Tibial nerve (tissue), 4 donors: ENCODE measurements at regions not wholly inside any gene's neighbourhood (a gene's known extent, or its start where the extent isn't known, plus 50 kb on each side); places are given as distances from the start of the nearest gene placed in this dataset.

Source experiments
- DNase-seq, 2 donors: peaks; one replicate each; pipeline ENCODE4 v3.0.0-alpha.2; 2019; ENCODE audit warnings: low spot score in 2 of 2
- H3K27ac ChIP-seq, 4 donors: fragments of 200-600 bp; sonication (generic) in 3 of 4; one replicate each; pipeline ENCODE4 v1.5.1; 2017 to 2019; ENCODE audit warnings: mild to moderate bottlenecking in 1 of 4
- H3K27me3 ChIP-seq, 2 donors: fragments of 200-600 bp; sonication (generic) in 1 of 2; one replicate each; pipeline versions ENCODE4 v1.5.1 to v1.6.0; 2017 to 2019
- H3K36me3 ChIP-seq, 3 donors: fragments of 200-600 bp; sonication (generic); one replicate each; pipeline ENCODE4 v1.5.1; 2018 to 2019
- H3K4me1 ChIP-seq, 4 donors: fragments of 200-600 bp; sonication (generic) in 3 of 4; one replicate each; pipeline ENCODE4 v1.5.1; 2017 to 2019
- H3K4me3 ChIP-seq, 4 donors: fragments of 200-600 bp; sonication (generic) in 3 of 4; one replicate each; pipeline ENCODE4 v1.5.1; 2017 to 2019; ENCODE audit warnings: mild to moderate bottlenecking in 1 of 4, moderate library complexity in 1 of 4
- H3K9me3 ChIP-seq, 4 donors: fragments of 200-600 bp; sonication (generic) in 3 of 4; one replicate each; pipeline ENCODE4 v1.5.1; 2017 to 2019
- CTCF ChIP-seq, 5 experiments: fragments of 200-600 bp in 3 of 5; fragments of 450-650 bp in 2 of 5; sonication (generic) in 3 of 5; IDR thresholded peaks; one replicate each; pipeline ENCODE4 v1.5.1; 2016 to 2019; ENCODE audit warnings: antibody characterized with exemption in 5 of 5, mild to moderate bottlenecking in 3 of 5, moderate library complexity in 2 of 5
- EP300 ChIP-seq, 2 donors: sonication (generic); formaldehyde crosslinking; IDR thresholded peaks; one replicate each; pipeline ENCODE4 v1.6.1; 2017; ENCODE audit warnings: antibody characterized with exemption in 2 of 2, mild to moderate bottlenecking in 1 of 2
- POLR2A ChIP-seq, 2 donors: fragments of 450-650 bp; IDR thresholded peaks; one replicate each; pipeline ENCODE4 v1.6.1; 2017; ENCODE audit warnings: antibody characterized with exemption in 2 of 2, mild to moderate bottlenecking in 2 of 2, moderate library complexity in 2 of 2
- WGBS, 2 donors: methylation state at CpG; one replicate each; pipeline ENCODE4 v1.1.5; 2018; 5-methylcytosine and 5-hydroxymethylcytosine counted together

- no peak for DNase-seq
- Histone ChIP-seq H3K4me3 (no peak overlapping the region), H3K27me3 (no peaks in the 10 kb centered on the region), H3K4me1 (no peaks in the 10 kb centered on the region), H3K27ac (no peak overlapping the region), H3K9me3 (no peaks in the 10 kb centered on the region), H3K36me3 (no peaks in the 10 kb centered on the region)
- 83 to 88% methylated on average over 1 of the region's 1 CpG for WGBS, 2 donors
- TF ChIP-seq EP300 (IDR thresholded peaks at IDR 0.05) (no peak), CTCF (IDR thresholded peaks at IDR 0.05) (no peak), POLR2A (IDR thresholded peaks at IDR 0.05) (no peak)
Observed at GRCh38 chr1:192862271-192862670, 53.4 kb downstream of the RGS2 start.

DNA sequence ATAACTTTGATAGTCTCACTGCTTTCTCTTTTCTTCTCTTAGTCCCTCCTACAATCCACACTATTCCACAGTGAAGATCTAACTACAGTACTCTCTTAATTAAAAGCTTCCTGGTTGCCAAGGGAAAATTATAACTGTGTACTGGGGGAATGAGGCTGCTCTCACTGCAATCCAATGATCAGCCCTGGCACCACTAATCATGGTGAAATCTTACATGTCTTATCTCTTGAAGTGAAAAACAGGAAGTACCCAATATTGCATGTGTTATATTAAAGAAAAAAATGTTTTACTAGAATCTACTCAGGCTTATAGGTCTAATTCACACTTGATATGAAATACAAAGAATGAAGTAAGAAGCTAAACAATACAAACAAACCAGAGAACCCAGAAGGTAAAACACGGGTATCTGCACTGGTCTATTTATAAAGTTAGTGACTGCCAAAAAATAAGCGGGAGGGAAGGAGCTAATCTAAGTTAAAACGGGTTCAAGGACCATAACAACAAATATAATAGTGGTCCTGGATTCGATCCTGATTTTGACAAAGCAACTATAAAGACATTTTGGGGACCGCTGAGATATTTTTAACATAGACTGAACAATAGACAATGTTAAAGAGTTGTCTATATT lies 57.5 kb downstream of the RGS2 start:
- Histone ChIP-seq H3K4me1 (no peaks in the 10 kb centered on the region), H3K36me3 (no peaks in the 10 kb centered on the region), H3K27ac (no peak overlapping the region), H3K9me3 (no peaks in the 10 kb centered on the region), H3K27me3 (no peaks in the 10 kb centered on the region), H3K4me3 (no peak overlapping the region)
- WGBS, 2 donors = 71 to 75% methylated on average over 5 of the region's 5 CpGs
- no peak for TF ChIP-seq POLR2A (IDR thresholded peaks at IDR 0.05)
- no peak for TF ChIP-seq EP300 (IDR thresholded peaks at IDR 0.05)
- no peak for TF ChIP-seq CTCF (IDR thresholded peaks at IDR 0.05)
- no peak for DNase-seq

DNA sequence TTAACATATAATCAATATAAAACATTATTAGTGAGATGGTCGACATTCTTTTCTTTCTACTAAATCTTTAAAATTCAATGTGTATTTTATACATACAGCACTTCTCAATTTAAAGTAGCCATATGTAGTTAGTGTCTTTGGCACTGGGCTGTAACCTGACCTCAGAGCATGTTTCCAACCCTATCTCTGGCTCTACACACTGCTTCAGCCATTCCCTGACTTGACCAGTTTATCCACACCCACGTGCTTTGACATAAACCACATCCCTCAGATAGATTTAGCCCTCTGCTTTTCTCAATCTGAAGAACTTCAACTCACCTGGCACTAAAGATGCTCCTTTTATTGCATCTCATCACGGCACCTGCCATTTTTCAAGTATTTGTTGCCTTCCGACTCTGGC lies 58.3 kb downstream of the RGS2 start:
- H3K27ac ChIP-seq = no peak overlapping the region
- H3K27me3 ChIP-seq = no peaks in the 10 kb centered on the region
- no peaks in the 10 kb centered on the region for H3K36me3 ChIP-seq
- TF ChIP-seq CTCF (IDR thresholded peaks at IDR 0.05) (no peak), POLR2A (IDR thresholded peaks at IDR 0.05) (no peak), EP300 (IDR thresholded peaks at IDR 0.05) (no peak)
- DNase-seq = no peak
- H3K4me1 ChIP-seq = no peaks in the 10 kb centered on the region
- 82% methylated on average over 4 of the region's 4 CpGs for WGBS, 2 donors
- H3K4me3 ChIP-seq = no peak overlapping the region
- no peaks in the 10 kb centered on the region for H3K9me3 ChIP-seq

DNA sequence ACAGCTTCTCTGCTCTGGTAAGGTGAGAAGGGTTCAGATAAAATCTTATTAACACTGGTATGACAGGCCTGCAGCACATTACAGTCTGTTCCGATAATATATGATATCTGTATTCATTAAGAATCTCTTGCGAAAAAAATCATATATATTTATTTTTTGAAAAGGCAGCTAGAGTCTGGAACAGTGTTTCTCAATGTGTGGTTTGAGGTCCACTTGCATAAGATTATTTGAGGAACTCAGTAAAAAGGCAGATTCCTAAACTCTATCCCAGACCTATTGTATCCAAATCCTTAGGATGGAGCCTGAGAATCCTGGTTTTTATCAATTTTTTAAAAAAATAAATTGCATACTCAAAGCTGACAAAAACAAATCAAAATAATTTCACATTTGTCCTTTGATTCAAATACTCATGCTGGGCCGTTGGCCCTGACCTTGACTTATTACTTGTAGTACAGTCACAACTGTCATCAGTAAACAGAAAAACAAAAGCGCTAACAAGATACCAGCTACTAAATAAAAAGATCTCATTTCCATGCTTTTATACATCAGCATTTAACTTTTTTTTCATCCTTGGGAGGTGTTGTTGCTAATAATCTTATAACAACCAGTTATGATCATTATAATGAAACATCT lies 60.6 kb downstream of the RGS2 start:
- Histone ChIP-seq H3K9me3 (no peaks in the 10 kb centered on the region), H3K4me1 (no peaks in the 10 kb centered on the region), H3K27ac (no peak overlapping the region), H3K36me3 (no peaks in the 10 kb centered on the region), H3K4me3 (no peak overlapping the region), H3K27me3 (no peaks in the 10 kb centered on the region)
- TF ChIP-seq CTCF (IDR thresholded peaks at IDR 0.05) = no peak
- no peak for TF ChIP-seq EP300 (IDR thresholded peaks at IDR 0.05)
- no peak for TF ChIP-seq POLR2A (IDR thresholded peaks at IDR 0.05)
- 82 to 83% methylated on average over 4 of the region's 4 CpGs for WGBS, 2 donors
- DNase-seq = no peak

DNA sequence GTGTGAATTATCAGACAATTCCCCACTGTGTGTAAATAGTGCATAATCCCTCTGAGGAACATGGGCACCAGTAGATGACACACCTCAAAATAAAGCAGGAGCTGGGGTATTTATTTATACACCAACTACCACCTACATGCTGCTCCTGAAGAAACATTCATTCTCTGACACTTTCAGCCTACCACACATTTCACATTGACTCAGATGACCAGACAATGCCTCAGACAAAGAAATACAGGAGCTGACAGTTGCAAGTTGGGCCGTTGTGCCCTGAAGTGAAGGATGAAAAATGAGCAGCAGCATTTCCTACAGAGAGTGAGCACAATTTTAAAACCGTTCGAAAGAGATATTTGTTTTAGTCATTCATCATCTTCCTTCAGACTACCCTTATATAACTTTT lies 63.2 kb downstream of the RGS2 start:
- no peak overlapping the region for H3K27ac ChIP-seq
- no peaks in the 10 kb centered on the region for H3K27me3 ChIP-seq
- H3K36me3 ChIP-seq = no peaks in the 10 kb centered on the region
- H3K4me1 ChIP-seq = no peaks in the 10 kb centered on the region
- H3K9me3 ChIP-seq = no peaks in the 10 kb centered on the region
- 78 to 87% methylated on average over 3 of the region's 3 CpGs for WGBS, 2 donors
- DNase-seq = no peak
- H3K4me3 ChIP-seq = no peak overlapping the region
- TF ChIP-seq EP300 (IDR thresholded peaks at IDR 0.05) (no peak), POLR2A (IDR thresholded peaks at IDR 0.05) (no peak), CTCF (IDR thresholded peaks at IDR 0.05) (no peak)
